ENCODE measurements at regions not wholly inside any gene's neighbourhood (a gene's known extent, or its start where the extent isn't known, plus 50 kb on each side); places are given as distances from the start of the nearest gene placed in this dataset.
"Not testable (repeated sequence)": the region's sequence is repeated elsewhere in the genome, so short reads cannot be mapped to it uniquely, and the experiment has no call there.

DNA sequence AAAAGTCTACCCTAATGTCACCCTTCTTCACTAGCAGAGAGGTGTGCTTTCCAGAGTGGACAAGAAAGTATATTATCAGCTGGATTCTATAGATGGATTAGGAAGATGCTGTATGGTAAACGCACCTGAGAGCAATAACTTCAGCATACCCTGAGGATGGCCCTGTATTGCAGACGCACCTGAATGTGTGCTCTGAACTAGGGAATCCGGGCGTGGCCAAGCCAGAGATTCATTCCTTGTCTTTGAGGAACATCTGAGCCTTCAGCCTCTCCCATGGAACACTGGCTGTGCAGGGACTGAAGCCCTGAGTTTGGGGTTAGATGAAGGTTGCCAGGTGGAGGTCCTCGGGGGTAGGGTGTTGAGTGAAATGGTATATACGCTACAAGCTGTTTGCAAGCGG lies 66.2 kb upstream of the NFE2L3 start:
- H3K27ac ChIP-seq, result no peak overlapping the region
- 90 to 92% methylated on average over 7 of the region's 7 CpGs for WGBS, 2 donors
- H3K4me3 ChIP-seq, result no peak overlapping the region
- no peak for DNase-seq
- no peaks in the 10 kb centered on the region for H3K9me3 ChIP-seq
- no peaks in the 10 kb centered on the region for H3K4me1 ChIP-seq
- TF ChIP-seq, protein P1, sequence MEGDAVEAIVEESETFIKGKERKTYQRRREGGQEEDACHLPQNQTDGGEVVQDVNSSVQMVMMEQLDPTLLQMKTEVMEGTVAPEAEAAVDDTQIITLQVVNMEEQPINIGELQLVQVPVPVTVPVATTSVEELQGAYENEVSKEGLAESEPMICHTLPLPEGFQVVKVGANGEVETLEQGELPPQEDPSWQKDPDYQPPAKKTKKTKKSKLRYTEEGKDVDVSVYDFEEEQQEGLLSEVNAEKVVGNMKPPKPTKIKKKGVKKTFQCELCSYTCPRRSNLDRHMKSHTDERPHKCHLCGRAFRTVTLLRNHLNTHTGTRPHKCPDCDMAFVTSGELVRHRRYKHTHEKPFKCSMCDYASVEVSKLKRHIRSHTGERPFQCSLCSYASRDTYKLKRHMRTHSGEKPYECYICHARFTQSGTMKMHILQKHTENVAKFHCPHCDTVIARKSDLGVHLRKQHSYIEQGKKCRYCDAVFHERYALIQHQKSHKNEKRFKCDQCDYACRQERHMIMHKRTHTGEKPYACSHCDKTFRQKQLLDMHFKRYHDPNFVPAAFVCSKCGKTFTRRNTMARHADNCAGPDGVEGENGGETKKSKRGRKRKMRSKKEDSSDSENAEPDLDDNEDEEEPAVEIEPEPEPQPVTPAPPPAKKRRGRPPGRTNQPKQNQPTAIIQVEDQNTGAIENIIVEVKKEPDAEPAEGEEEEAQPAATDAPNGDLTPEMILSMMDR (IDR thresholded peaks at IDR 0.05), result no peak
- no peak for TF ChIP-seq POLR2A (IDR thresholded peaks at IDR 0.05)
- no peaks in the 10 kb centered on the region for H3K36me3 ChIP-seq (ENCODE audit: low read depth, missing control alignments)
- intact Hi-C loops (cut with DNase I; ENCODE audit: low total_unique reads), result loop anchor here (10.0 kb wide), 1 partner anchor 279 kb away; no protein-coding TSS in a partner anchor
- H3K27me3 ChIP-seq, result no peaks in the 10 kb centered on the region

DNA sequence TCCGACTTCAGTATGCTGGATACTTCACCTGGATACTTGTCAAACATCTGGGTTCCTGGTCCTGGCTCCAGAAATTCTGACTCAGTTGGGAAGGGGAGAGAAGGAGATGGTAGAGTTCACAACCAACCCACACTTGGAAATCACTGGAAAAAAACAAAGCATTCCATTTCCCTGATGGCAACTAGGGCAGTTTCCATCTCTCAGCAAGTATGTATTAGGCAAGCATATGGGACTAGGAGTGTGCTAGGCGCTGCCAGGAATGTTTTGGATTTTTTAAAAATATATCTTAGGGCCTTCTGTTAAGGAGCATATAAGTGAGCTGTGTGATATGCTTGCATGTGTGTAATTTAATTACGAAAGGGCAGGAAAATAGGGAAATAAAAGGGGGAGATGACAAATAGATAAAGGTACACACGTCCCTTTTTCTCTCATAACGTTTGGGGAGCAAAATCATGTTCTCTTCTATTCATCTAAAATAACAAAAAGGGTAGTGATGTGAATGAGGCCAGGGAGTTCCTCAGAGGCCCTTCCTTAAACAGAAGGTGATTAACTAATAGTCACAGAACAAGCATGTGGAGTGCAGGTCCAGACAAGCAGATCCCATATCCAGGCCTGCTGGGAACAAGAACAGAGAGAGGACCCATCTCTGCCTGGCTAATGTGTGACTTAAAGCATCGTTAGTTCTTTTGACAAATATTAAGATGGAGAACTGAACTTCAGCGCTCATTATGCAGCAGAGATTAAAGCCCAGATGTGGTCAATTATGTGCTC lies 64.5 kb upstream of the NFE2L3 start:
- DNase-seq, result no peak
- Histone ChIP-seq H3K27me3 (no peaks in the 10 kb centered on the region), H3K4me3 (no peak overlapping the region), H3K4me1 (no peaks in the 10 kb centered on the region), H3K27ac (no peak overlapping the region), H3K9me3 (no peaks in the 10 kb centered on the region), H3K36me3 (ENCODE audit: low read depth, missing control alignments) (no peaks in the 10 kb centered on the region)
- intact Hi-C loops (cut with DNase I; ENCODE audit: low total_unique reads), result loop anchor here (10.0 kb wide), 1 partner anchor 277 kb away; no protein-coding TSS in a partner anchor
- TF ChIP-seq, protein P1 (IDR thresholded peaks at IDR 0.05), result no peak
- no peak for TF ChIP-seq POLR2A (IDR thresholded peaks at IDR 0.05)
- 81 to 83% methylated on average over 6 to 7 of the region's 7 CpGs for WGBS, 2 donors

DNA sequence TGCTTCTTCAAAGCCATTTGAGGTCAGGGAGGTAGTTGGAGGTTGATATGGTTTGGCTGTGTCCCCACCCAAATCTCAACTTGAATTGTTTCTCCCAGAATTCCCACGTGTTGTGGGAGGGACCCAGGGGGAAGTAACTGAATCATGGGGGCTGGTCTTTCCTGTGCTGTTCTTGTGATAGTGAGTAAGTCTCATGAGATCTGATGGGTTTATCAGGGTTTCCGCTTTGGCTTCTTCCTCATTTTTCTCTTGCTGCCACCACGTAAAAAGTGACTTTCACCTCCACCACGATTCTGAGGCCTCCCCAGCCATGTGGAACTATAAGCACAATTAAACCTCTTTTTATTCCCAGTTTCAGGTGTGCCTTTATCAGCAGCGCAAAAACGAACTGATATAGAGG lies 62.5 kb upstream of the NFE2L3 start:
- not testable (repeated sequence) for H3K36me3 ChIP-seq (ENCODE audit: low read depth, missing control alignments); H3K9me3 ChIP-seq; H3K4me3 ChIP-seq; H3K27me3 ChIP-seq; H3K27ac ChIP-seq; H3K4me1 ChIP-seq; DNase-seq
- intact Hi-C loops (cut with DNase I; ENCODE audit: low total_unique reads), result loop anchor here (10.0 kb wide), 1 partner anchor 275 kb away; no protein-coding TSS in a partner anchor
- 73 to 81% methylated on average over 6 of the region's 6 CpGs for WGBS, 2 donors

DNA sequence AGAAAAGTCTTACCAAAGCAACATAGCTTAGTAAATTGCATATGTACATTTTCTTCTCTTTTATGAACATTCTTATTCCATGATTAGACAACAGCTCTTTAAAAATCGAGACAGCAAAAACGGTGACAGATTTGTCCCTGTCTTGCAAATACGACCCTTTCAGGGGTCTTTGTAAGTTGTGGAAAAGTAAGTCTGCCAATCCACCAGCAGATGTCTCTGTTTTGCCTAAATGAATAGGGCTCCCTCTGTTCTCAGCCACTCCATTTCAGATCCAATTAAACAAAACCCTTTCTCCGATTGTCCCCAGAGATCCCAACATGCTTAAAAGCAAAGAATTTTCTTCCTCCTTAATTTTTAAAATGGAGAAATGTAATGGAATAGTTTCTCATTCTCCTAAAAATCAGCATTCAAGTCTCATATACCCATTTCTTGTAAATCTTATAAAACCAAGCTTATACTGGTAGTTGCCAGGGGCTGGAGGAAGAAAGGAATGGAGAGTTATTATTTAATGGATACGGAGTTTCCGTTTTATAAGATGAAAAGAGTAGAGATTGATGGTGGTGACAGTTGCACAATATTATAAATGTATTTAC lies 61.0 kb upstream of the NFE2L3 start:
- H3K36me3 ChIP-seq (ENCODE audit: low read depth, missing control alignments), result no peaks in the 10 kb centered on the region
- no peaks in the 10 kb centered on the region for H3K4me1 ChIP-seq
- intact Hi-C loops (cut with DNase I; ENCODE audit: low total_unique reads), result no loop called here
- H3K27ac ChIP-seq, result no peak overlapping the region
- DNase-seq, result no peak
- no peaks in the 10 kb centered on the region for H3K9me3 ChIP-seq
- no peak for TF ChIP-seq POLR2A (IDR thresholded peaks at IDR 0.05)
- TF ChIP-seq, protein P1 (IDR thresholded peaks at IDR 0.05), result peak; percentile 36 to 58 (median 51)
- no peaks in the 10 kb centered on the region for H3K27me3 ChIP-seq
- H3K4me3 ChIP-seq, result no peak overlapping the region
- 30 to 31% methylated on average over 6 of the region's 6 CpGs for WGBS, 2 donors

DNA sequence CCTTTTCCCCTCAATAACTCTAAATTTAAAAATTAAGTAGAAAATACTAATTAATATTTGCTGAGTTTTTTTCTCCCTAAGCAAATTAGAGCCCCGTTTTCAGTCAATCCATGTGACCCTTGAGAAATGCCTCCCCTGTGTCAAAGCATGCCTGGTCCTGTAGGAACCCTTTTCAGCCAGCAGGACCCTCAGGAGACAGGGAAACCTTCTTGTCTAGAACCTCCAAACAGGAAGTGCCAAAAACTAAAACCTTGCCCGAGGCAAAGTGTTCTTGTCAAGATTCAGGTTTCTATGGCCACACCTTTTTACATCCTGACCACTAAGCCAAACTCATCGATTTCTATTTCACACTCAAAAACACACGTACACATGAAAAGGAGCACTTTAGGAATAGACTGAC lies 60.1 kb upstream of the NFE2L3 start:
- TF ChIP-seq, protein P1 (IDR thresholded peaks at IDR 0.05), result no peak
- DNase-seq, result no peak
- H3K9me3 ChIP-seq, result no peaks in the 10 kb centered on the region
- no peaks in the 10 kb centered on the region for H3K4me1 ChIP-seq
- no peaks in the 10 kb centered on the region for H3K36me3 ChIP-seq (ENCODE audit: low read depth, missing control alignments)
- intact Hi-C loops (cut with DNase I; ENCODE audit: low total_unique reads), result no loop called here
- H3K27me3 ChIP-seq, result no peaks in the 10 kb centered on the region
- no peak overlapping the region for H3K4me3 ChIP-seq
- WGBS, 2 donors, result 70 to 82% methylated on average over 4 of the region's 4 CpGs
- H3K27ac ChIP-seq, result no peak overlapping the region

Data from testis (tissue), 2 donors.